Stimulated activated effector memory CD8-positive, alpha-beta T cell treated with anti-CD3 and anti-CD28 coated beads, Interleukin-12 subunit alpha, Interleukin-12 subunit beta, amount 100 ng/mL, for 72 hours (primary cell): ENCODE measurements at regions not wholly inside any gene's neighbourhood (a gene's known extent, or its start where the extent isn't known, plus 50 kb on each side); places are given as distances from the start of the nearest gene placed in this dataset.

Source experiments
- ATAC-seq: fragments of 150-1000 bp; cut with Tn5 transposase; 2 replicates; pipeline ENCODE4 v1.10.0; 2021
- DNase-seq, 2 donors: peaks; one replicate each; pipeline ENCODE4 v3.0.0; 2021 to 2022; ENCODE audit warnings: low spot score in 2 of 2
- H3K27ac Mint-ChIP-seq: one replicate; pipeline ENCODE4 v1.8.0; 2022; ENCODE audit warnings: mild to moderate bottlenecking, mixed read lengths
- H3K36me3 Mint-ChIP-seq: one replicate; pipeline ENCODE4 v1.8.0; 2022; ENCODE audit warnings: mild to moderate bottlenecking, mixed read lengths
- H3K4me1 Mint-ChIP-seq: one replicate; pipeline ENCODE4 v1.8.0; 2022; ENCODE audit warnings: mixed read lengths
- H3K4me3 Mint-ChIP-seq: one replicate; pipeline ENCODE4 v1.8.0; 2022; ENCODE audit warnings: mild to moderate bottlenecking, mixed read lengths
- H3K9me3 Mint-ChIP-seq: one replicate; pipeline ENCODE4 v1.8.0; 2022; ENCODE audit warnings: mixed read lengths

- no peak overlapping the region for H3K4me3 Mint-ChIP-seq
- H3K4me1 Mint-ChIP-seq, result no peaks in the 10 kb centered on the region
- ATAC-seq, result no peak
- no peak overlapping the region for H3K27ac Mint-ChIP-seq
- no peak for DNase-seq
- H3K9me3 Mint-ChIP-seq, result peaks cover 4% of the 10 kb centered on the region
- H3K36me3 Mint-ChIP-seq, result no peaks in the 10 kb centered on the region
Observed at GRCh38 chr4:178856139-178856800, 1414.0 kb upstream of the AGA start.

DNA sequence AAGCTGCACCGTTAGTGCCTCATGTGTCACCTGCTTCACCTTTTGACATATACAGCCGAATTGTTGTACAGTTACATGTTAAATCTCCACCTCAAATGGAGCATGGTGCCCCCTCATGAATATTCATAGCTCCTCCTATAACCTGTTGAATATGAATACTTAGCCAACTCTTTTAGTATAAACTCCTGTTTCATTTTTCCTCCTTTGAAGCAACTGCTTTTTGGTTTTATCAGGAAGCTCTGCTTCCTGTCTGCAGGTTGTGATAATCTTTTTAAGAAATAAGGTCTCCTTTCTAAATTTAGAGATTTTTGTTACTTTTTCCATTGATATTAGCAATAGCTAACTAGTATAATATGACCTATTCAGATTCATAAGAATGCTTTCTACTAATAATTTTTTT lies 1429.2 kb upstream of the AGA start:
- H3K4me1 Mint-ChIP-seq, result no peaks in the 10 kb centered on the region
- H3K9me3 Mint-ChIP-seq, result peaks cover 15% of the 10 kb centered on the region
- ATAC-seq (no peak), DNase-seq (no peak)
- H3K36me3 Mint-ChIP-seq, result no peaks in the 10 kb centered on the region
- H3K27ac Mint-ChIP-seq, result no peak overlapping the region
- no peak overlapping the region for H3K4me3 Mint-ChIP-seq

GRCh38 chr4:178881937-178882336 lies 1439.7 kb upstream of the AGA start:
- Mint-ChIP-seq H3K4me1 (no peaks in the 10 kb centered on the region), H3K27ac (no peak overlapping the region), H3K4me3 (no peak overlapping the region), H3K9me3 (peaks cover 21% of the 10 kb centered on the region), H3K36me3 (no peaks in the 10 kb centered on the region)
- no peak for ATAC-seq
- DNase-seq, result no peak

DNA sequence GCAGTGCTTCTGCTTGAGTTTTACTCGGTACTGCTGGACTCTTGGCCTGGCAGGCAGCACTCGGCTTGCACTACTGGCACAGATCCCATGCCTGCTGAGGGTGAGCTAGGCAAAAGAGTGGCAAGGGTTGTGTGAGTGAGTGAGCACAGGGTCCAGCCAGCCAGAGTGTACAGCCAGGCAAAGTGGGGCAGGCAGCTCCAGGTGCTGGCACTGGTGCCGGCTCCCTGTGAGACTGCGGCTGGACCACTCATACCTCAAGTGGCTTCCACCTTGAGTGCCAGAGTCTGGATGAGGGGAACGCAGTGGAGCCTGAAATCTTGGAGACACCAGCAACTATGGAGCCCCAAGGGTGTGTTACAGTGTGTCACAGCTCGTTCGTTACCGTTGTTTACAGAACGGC lies 1451.9 kb upstream of the AGA start:
- no peaks in the 10 kb centered on the region for H3K4me1 Mint-ChIP-seq
- peaks cover 4% of the 10 kb centered on the region for H3K9me3 Mint-ChIP-seq
- ATAC-seq, result no peak
- no peak overlapping the region for H3K4me3 Mint-ChIP-seq
- DNase-seq, result no peak
- no peaks in the 10 kb centered on the region for H3K36me3 Mint-ChIP-seq
- H3K27ac Mint-ChIP-seq, result no peak overlapping the region

GRCh38 chr4:178899084-178899483 lies 1456.8 kb upstream of the AGA start:
- no peak overlapping the region for H3K27ac Mint-ChIP-seq
- DNase-seq (no peak), ATAC-seq (no peak)
- H3K4me1 Mint-ChIP-seq, result no peaks in the 10 kb centered on the region
- no peaks in the 10 kb centered on the region for H3K36me3 Mint-ChIP-seq
- H3K4me3 Mint-ChIP-seq, result no peak overlapping the region
- peaks cover 7% of the 10 kb centered on the region for H3K9me3 Mint-ChIP-seq

GRCh38 chr4:178917756-178918155 lies 1475.5 kb upstream of the AGA start:
- no peak for ATAC-seq
- Mint-ChIP-seq H3K27ac (no peak overlapping the region), H3K4me1 (no peaks in the 10 kb centered on the region)

DNA sequence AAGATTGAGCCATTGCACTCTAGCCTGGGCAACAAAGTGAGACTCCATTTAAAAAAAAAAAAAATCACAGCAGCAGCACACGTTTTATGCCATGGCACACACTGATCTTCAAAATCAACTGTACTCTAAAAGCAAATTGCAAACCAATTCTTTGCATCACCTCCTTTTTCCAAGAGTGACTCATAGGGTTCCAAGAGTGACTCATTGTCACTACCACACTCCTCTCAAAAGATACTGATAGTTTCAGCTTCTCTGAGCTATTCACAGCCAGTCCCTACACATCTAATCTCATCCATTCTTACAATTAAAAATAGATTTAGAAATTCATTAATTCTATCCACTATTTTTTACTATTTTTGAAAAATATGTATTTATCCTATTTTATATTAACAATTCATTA lies 1494.9 kb upstream of the AGA start:
- peaks cover 29% of the 10 kb centered on the region for H3K9me3 Mint-ChIP-seq

More at GRCh38 chr4:178917756-178918155, 1475.5 kb upstream of the AGA start:
- Mint-ChIP-seq H3K4me3 (no peak overlapping the region), H3K9me3 (peaks cover 3% of the 10 kb centered on the region), H3K36me3 (no peaks in the 10 kb centered on the region)
- no peak for DNase-seq

GRCh38 chr4:178941975-178942374 lies 1499.7 kb upstream of the AGA start:
- DNase-seq (no peak), ATAC-seq (no peak)
- no peaks in the 10 kb centered on the region for H3K4me1 Mint-ChIP-seq
- H3K9me3 Mint-ChIP-seq, result peaks cover 28% of the 10 kb centered on the region
- H3K36me3 Mint-ChIP-seq, result no peaks in the 10 kb centered on the region
- H3K27ac Mint-ChIP-seq, result no peak overlapping the region
- no peak overlapping the region for H3K4me3 Mint-ChIP-seq

More for the DNA sequence above, 1494.9 kb upstream of the AGA start:
- Mint-ChIP-seq H3K27ac (no peak overlapping the region), H3K36me3 (no peaks in the 10 kb centered on the region), H3K4me3 (no peak overlapping the region), H3K4me1 (no peaks in the 10 kb centered on the region)
- DNase-seq (no peak), ATAC-seq (no peak)

DNA sequence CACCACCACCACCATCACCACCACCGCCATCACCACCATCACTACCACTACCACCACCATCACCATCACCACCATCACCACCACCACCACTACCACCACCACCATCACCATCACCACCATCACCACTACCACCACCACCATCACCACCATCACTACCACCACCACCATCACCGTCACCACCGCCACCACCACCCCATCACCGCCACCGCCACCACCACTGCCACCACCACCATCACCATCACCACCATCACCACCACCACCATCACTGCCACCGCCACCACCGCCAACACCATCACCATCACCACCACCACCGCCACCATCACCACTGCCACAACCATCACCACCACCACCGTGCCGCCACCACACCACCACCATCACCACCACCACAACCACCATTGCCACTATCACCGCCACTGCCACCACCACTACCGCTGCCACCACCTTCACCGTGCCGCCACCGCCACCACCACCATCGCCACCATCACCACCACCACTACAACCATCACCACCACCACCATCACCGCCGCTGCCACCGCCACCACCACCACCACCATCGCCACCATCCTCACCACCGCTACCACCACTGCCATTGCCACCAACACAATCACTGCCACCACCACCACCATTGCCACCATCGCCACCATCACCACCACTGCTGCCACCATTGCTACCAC lies 1511.3 kb upstream of the AGA start:
- DNase-seq (no peak), ATAC-seq (no peak)
- Mint-ChIP-seq H3K4me1 (no peaks in the 10 kb centered on the region), H3K4me3 (no peak overlapping the region), H3K36me3 (peaks cover 7% of the 10 kb centered on the region), H3K27ac (no peak overlapping the region), H3K9me3 (peaks cover 11% of the 10 kb centered on the region)

GRCh38 chr4:178955614-178956013 lies 1513.4 kb upstream of the AGA start:
- ATAC-seq (no peak), DNase-seq (no peak)
- peaks cover 8% of the 10 kb centered on the region for H3K9me3 Mint-ChIP-seq
- no peak overlapping the region for H3K27ac Mint-ChIP-seq
- peaks cover 7% of the 10 kb centered on the region for H3K36me3 Mint-ChIP-seq
- no peak overlapping the region for H3K4me3 Mint-ChIP-seq
- no peaks in the 10 kb centered on the region for H3K4me1 Mint-ChIP-seq

DNA sequence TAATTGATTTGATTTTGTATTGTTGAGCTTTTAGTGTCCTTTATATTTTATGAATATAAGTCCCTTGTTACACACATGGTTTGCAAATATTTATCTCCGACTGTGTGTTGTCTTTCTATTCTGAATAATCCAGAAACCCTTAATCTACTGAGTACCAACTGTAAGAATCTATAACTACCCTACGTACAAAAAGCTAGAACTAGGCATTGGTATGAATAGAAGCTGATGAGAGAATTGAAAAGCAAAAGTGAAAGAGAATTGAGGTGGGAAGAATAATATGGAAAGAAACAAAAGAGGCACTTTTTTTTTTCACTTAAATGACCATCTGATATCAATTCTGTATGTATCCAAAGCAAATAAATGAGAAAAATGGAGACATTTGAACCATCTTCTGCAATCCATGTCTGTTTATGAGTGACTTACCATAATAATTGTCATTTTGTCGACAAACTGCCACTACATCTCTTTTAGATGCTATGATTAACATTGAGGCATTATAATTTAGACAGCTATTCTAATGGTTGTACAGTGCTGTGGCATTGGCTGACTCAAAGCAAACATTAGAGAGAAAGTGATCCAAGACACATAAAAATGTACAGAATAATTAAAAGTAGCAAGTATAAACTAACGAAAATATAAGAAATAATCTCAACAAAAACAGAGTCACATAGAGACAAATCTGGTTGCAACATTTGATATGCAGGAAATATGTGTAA lies 1516.6 kb upstream of the AGA start:
- Mint-ChIP-seq H3K27ac (no peak overlapping the region), H3K9me3 (peaks cover 11% of the 10 kb centered on the region), H3K4me1 (no peaks in the 10 kb centered on the region), H3K36me3 (peaks cover 6% of the 10 kb centered on the region), H3K4me3 (no peak overlapping the region)
- DNase-seq (no peak), ATAC-seq (no peak)

- no peaks in the 10 kb centered on the region for H3K4me1 Mint-ChIP-seq
- H3K36me3 Mint-ChIP-seq, result no peaks in the 10 kb centered on the region
- ATAC-seq, result no peak
- no peak overlapping the region for H3K27ac Mint-ChIP-seq
- H3K9me3 Mint-ChIP-seq, result peaks cover 14% of the 10 kb centered on the region
- no peak overlapping the region for H3K4me3 Mint-ChIP-seq
- no peak for DNase-seq
Observed at GRCh38 chr4:178963446-178964045, 1521.3 kb upstream of the AGA start.

- DNase-seq, result no peak
- Mint-ChIP-seq H3K4me1 (no peaks in the 10 kb centered on the region), H3K27ac (no peak overlapping the region), H3K36me3 (no peaks in the 10 kb centered on the region), H3K4me3 (no peak overlapping the region), H3K9me3 (peaks cover 17% of the 10 kb centered on the region)
- no peak for ATAC-seq
Observed at GRCh38 chr4:178966644-178967043, 1524.4 kb upstream of the AGA start.

- Mint-ChIP-seq H3K4me1 (no peaks in the 10 kb centered on the region), H3K9me3 (peaks cover 12% of the 10 kb centered on the region), H3K27ac (no peak overlapping the region), H3K36me3 (no peaks in the 10 kb centered on the region), H3K4me3 (no peak overlapping the region)
- no peak for ATAC-seq
- no peak for DNase-seq
Observed at GRCh38 chr4:178970433-178971140, 1528.3 kb upstream of the AGA start.

- Mint-ChIP-seq H3K4me1 (no peaks in the 10 kb centered on the region), H3K36me3 (no peaks in the 10 kb centered on the region), H3K9me3 (peaks cover 5% of the 10 kb centered on the region), H3K27ac (no peak overlapping the region), H3K4me3 (no peak overlapping the region)
- DNase-seq (no peak), ATAC-seq (no peak)
Observed at GRCh38 chr4:178976861-178977260, 1534.6 kb upstream of the AGA start.
